Thymus (tissue), 11 donors: ENCODE measurements at regions not wholly inside any gene's neighbourhood (a gene's known extent, or its start where the extent isn't known, plus 50 kb on each side); places are given as distances from the start of the nearest gene placed in this dataset.

ENCODE experiments used
- DNase-seq, 9 donors: peaks; one replicate each; pipeline ENCODE4 v3.0.0-alpha.2; 2013; ENCODE audit warnings: low spot score in 9 of 9, low read depth in 6 of 9, missing footprints in 1 of 9
- H3K27ac ChIP-seq, 2 donors: one replicate each; pipeline ENCODE4 v1.5.1; 2013; ENCODE audit warnings: control low read depth in 1 of 2, low read depth in 1 of 2, low read length in 1 of 2, mild to moderate bottlenecking in 1 of 2, moderate library complexity in 1 of 2
- H3K27me3 ChIP-seq, 2 donors: one replicate each; pipeline ENCODE4 v1.5.1; 2013; ENCODE audit warnings: low read length in 1 of 2; ENCODE audit not compliant: control insufficient read depth in 2 of 2, insufficient read depth in 1 of 2
- H3K36me3 ChIP-seq, 2 donors: one replicate each; pipeline ENCODE4 v1.5.1; 2013; ENCODE audit warnings: low read length in 1 of 2, mild to moderate bottlenecking in 1 of 2, moderate library complexity in 1 of 2; ENCODE audit not compliant: control insufficient read depth in 2 of 2, insufficient read depth in 2 of 2
- H3K4me1 ChIP-seq, 2 donors: one replicate each; pipeline ENCODE4 v1.5.1; 2013; ENCODE audit warnings: low read length in 2 of 2; ENCODE audit not compliant: control insufficient read depth in 2 of 2, insufficient read depth in 2 of 2
- H3K4me3 ChIP-seq, 2 donors: one replicate each; pipeline ENCODE4 v1.5.1; 2013; ENCODE audit warnings: low read length in 2 of 2, control low read depth in 1 of 2, mild to moderate bottlenecking in 1 of 2
- H3K9me3 ChIP-seq, 2 donors: one replicate each; pipeline ENCODE4 v1.5.1; 2013; ENCODE audit warnings: low read length in 1 of 2, mild to moderate bottlenecking in 1 of 2; ENCODE audit not compliant: control insufficient read depth in 2 of 2, insufficient read depth in 1 of 2
- WGBS: extraction: QIAGEN DNeasy Blood & Tissue Kit; methylation state at CpG from one replicate; pipeline ENCODE4 v1.1.7; 2013; 5-methylcytosine and 5-hydroxymethylcytosine counted together
- donor health status: healthy.

GRCh38 chr5:120293796-120294195 is 170.3 kb upstream of the PRR16 start:
- H3K4me3 ChIP-seq, result no peak overlapping the region
- WGBS, result 92% methylated on average over 3 of the region's 3 CpGs
- no peak for DNase-seq
- H3K27me3 ChIP-seq, result no peaks in the 10 kb centered on the region
- H3K27ac ChIP-seq, result no peak overlapping the region
- no peaks in the 10 kb centered on the region for H3K36me3 ChIP-seq
- no peaks in the 10 kb centered on the region for H3K4me1 ChIP-seq
- H3K9me3 ChIP-seq, result no peaks in the 10 kb centered on the region

GRCh38 chr5:120297616-120298015 is 166.5 kb upstream of the PRR16 start:
- Histone ChIP-seq H3K4me1 (no peaks in the 10 kb centered on the region), H3K36me3 (no peaks in the 10 kb centered on the region), H3K4me3 (no peak overlapping the region), H3K27ac (no peak overlapping the region), H3K27me3 (no peaks in the 10 kb centered on the region), H3K9me3 (no peaks in the 10 kb centered on the region)
- WGBS, result 99% methylated on average over 1 of the region's 1 CpG
- DNase-seq, result no peak

DNA sequence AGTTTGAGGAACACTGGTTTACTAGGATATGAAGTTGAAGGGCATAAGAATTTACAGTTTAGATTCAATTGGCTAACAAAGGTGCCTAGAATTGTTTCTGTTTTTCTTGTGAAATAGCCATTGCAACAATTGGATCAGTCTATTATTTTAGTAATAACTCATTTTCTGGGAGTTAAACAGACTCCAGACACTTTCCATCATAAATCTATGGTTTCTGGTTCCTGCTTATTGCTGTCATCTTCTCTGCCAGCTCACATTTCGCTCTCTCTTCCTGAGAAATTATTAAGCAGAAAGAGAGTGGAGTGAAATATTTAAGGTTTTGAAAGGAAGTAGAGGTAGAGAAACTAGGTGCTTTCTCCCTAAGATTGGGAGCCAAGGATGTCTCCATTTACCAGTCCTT is 165.1 kb upstream of the PRR16 start:
- Histone ChIP-seq H3K36me3 (no peaks in the 10 kb centered on the region), H3K27ac (no peak overlapping the region), H3K27me3 (no peaks in the 10 kb centered on the region), H3K4me1 (no peaks in the 10 kb centered on the region), H3K9me3 (no peaks in the 10 kb centered on the region), H3K4me3 (no peak overlapping the region)
- no peak for DNase-seq
- WGBS, result 66% methylated on average over 1 of the region's 1 CpG

DNA sequence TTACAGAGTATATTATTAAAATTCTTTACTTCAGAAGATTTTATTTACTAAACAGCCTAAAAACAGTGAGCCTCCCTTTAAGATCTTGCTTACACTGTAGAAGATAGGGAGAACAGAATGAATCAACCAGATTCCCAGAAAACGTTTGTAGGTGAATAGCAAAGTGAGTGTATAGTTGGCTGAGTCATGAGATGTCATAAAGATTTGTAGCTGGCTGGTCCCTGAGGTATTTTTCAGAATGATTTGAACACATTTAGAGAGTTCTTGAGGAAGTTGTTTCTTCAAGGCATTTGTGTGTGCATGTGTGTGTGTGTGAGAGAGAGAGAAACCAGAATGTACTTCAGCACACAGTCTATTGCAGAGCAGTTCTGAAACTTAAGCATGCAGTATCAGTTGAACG is 159.4 kb upstream of the PRR16 start:
- H3K9me3 ChIP-seq, result no peaks in the 10 kb centered on the region
- 21% methylated on average over 2 of the region's 2 CpGs for WGBS
- H3K4me3 ChIP-seq, result no peak overlapping the region
- no peaks in the 10 kb centered on the region for H3K36me3 ChIP-seq
- H3K27ac ChIP-seq, result no peak overlapping the region
- no peaks in the 10 kb centered on the region for H3K4me1 ChIP-seq
- H3K27me3 ChIP-seq, result no peaks in the 10 kb centered on the region
- no peak for DNase-seq

DNA sequence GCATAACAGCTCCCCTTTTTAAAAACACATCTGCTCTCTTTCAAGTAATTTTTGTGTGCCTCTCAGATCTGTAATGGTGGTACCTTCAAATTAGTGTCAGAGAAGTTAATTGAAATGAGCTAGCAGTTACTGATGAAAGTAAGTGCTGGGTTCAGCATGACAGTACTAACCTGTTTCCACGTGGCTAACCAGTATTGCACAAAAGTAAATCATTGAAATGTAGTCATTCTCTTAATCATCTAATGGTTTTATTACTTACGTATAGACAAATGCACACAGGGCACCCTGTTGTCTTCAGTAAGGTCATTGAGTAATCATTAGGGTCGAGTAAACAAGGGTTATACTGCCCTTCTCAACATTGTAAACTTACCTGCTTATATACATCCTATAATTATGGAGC is 157.8 kb upstream of the PRR16 start:
- H3K4me1 ChIP-seq, result no peaks in the 10 kb centered on the region
- DNase-seq, result no peak
- no peaks in the 10 kb centered on the region for H3K9me3 ChIP-seq
- no peaks in the 10 kb centered on the region for H3K36me3 ChIP-seq
- no peak overlapping the region for H3K4me3 ChIP-seq
- no peaks in the 10 kb centered on the region for H3K27me3 ChIP-seq
- WGBS, result 81% methylated on average over 3 of the region's 3 CpGs
- H3K27ac ChIP-seq, result no peak overlapping the region

DNA sequence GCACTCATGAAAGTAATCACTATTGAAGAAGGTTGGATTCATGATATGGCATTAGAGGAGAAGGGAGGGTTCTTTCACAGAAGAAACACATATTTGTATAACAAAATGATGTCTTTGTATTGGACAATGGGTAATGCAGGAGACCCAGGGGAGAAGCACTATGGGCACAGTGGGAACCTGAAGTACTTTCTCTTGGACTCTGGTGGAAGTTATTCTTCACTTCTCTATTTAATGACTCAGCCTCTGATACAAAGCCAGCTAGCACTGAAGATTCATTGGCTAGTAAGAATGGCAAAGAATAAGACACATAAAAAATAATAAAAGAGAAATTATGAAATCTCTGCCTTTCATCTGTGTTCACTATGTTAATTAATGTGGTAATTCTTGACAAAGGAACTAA is 149.9 kb upstream of the PRR16 start:
- Histone ChIP-seq H3K27me3 (no peaks in the 10 kb centered on the region), H3K27ac (no peak overlapping the region), H3K4me1 (no peaks in the 10 kb centered on the region), H3K36me3 (no peaks in the 10 kb centered on the region), H3K4me3 (no peak overlapping the region), H3K9me3 (no peaks in the 10 kb centered on the region)
- DNase-seq, result no peak

DNA sequence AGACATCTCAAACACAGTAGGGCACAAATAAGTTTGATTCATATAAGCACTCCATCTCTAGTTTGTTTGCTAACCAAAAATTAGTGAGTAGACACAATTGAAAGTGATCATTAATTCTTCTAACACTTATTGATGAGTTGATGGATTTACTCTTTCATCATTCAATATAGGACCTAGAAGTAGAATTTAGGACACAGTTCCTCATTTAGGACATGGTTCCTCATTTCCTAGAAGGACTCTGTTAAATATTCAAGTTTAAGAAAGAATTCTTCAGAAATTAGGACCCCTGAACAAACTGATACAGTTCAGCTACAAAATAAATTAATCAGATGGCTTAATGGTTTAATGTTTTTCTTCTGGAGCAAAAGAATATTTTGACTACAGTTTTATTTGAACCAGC is 143.5 kb upstream of the PRR16 start:
- DNase-seq, result no peak

GRCh38 chr5:120326651-120327050 is 137.4 kb upstream of the PRR16 start:
- Histone ChIP-seq H3K4me3 (no peak overlapping the region), H3K4me1 (no peaks in the 10 kb centered on the region), H3K27ac (no peak overlapping the region), H3K36me3 (no peaks in the 10 kb centered on the region), H3K27me3 (no peaks in the 10 kb centered on the region), H3K9me3 (no peaks in the 10 kb centered on the region)
- no peak for DNase-seq

More for the DNA sequence above, 143.5 kb upstream of the PRR16 start:
- H3K4me3 ChIP-seq, result no peak overlapping the region
- H3K4me1 ChIP-seq, result no peaks in the 10 kb centered on the region
- H3K27me3 ChIP-seq, result no peaks in the 10 kb centered on the region
- H3K9me3 ChIP-seq, result no peaks in the 10 kb centered on the region
- H3K27ac ChIP-seq, result no peak overlapping the region
- no peaks in the 10 kb centered on the region for H3K36me3 ChIP-seq

DNA sequence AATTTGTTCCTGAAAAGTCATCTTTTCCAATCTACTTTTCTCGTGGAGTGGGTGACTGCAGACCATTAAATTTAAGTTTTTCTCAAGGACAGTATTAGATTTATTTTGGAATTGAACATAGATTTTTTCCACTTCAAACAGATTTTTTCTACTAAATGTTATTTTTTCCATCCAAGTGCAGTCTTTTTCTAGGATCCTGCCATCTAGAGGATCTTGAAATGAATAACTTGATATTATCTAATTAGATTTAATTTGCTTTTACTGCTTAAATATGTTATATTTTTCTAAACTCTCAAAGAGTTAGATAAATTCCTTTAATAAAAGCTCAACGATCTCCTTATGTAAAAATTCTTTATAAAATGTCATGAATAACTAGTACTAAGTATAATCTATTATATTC is 136.9 kb upstream of the PRR16 start:
- no peaks in the 10 kb centered on the region for H3K36me3 ChIP-seq
- 86% methylated on average over 2 of the region's 2 CpGs for WGBS
- H3K27ac ChIP-seq, result no peak overlapping the region

DNA sequence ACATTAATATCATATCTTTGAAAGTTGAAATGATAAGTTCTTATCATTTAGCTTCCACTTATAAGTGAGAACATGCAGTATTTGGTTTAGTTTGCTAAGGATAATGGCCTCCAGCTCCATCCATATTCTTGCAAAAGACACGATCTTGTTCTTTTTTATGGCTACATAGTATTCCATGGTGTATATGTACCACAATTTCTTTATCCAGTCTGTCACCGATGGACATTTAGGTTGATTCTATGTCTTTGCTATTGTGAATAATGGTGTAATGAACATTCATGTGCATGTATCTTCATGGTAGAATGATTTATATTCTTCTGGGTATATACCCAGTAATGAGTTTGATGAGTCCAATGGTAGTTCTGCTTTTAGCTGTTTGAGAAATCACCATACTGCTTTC is 135.0 kb upstream of the PRR16 start:
- no peaks in the 10 kb centered on the region for H3K36me3 ChIP-seq
- H3K27ac ChIP-seq, result no peak overlapping the region
- H3K27me3 ChIP-seq, result no peaks in the 10 kb centered on the region
- WGBS, result 94% methylated on average over 2 of the region's 2 CpGs
- H3K4me3 ChIP-seq, result no peak overlapping the region
- no peaks in the 10 kb centered on the region for H3K9me3 ChIP-seq
- no peaks in the 10 kb centered on the region for H3K4me1 ChIP-seq
- DNase-seq, result no peak

More for the DNA sequence above, 136.9 kb upstream of the PRR16 start:
- Histone ChIP-seq H3K9me3 (no peaks in the 10 kb centered on the region), H3K4me3 (no peak overlapping the region), H3K27me3 (no peaks in the 10 kb centered on the region), H3K4me1 (no peaks in the 10 kb centered on the region)
- DNase-seq, result no peak
